Stimulated activated CD4-positive, alpha-beta T cell treated with anti-CD3 and anti-CD28 coated beads, Interleukin-4, amount 100 ng/mL, for 1 hour (primary cell): ENCODE measurements at regions not wholly inside any gene's neighbourhood (a gene's known extent, or its start where the extent isn't known, plus 50 kb on each side); places are given as distances from the start of the nearest gene placed in this dataset.
A peak's percentile ranks its signal among the peaks of the same experiment; 100 is the strongest.
"Not testable (repeated sequence)": the region's sequence is repeated elsewhere in the genome, so short reads cannot be mapped to it uniquely, and the experiment has no call there.

Source experiments
- DNase-seq: peaks from one replicate; pipeline ENCODE4 v3.0.0-alpha.2; 2020

DNA sequence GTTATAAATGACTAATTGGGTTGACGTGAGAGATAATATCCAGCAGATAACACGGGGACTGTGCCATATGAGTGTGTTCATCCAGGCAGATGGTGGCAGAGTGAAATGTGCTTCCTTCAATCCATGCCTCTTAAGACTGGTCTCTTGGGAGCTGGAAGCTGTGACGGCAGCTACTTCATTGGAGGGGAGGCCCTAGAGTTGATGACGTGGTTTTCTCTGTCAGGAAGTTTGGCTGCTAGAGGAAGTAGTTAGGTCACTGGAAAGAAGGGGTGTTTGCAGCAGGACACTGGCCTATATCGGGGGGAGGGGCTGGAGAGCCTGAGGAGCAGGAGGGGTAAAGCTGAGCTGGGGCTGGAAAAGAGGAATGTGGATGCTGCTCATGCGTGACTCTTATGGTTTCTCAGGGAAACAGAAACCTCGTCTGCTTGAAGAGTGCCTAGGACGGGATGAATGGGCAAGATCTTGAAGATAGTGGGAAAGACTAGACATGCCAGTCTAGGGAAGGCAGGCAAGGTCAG lies 3051.6 kb downstream of the RPIA start:
- not testable (repeated sequence) for DNase-seq

DNA sequence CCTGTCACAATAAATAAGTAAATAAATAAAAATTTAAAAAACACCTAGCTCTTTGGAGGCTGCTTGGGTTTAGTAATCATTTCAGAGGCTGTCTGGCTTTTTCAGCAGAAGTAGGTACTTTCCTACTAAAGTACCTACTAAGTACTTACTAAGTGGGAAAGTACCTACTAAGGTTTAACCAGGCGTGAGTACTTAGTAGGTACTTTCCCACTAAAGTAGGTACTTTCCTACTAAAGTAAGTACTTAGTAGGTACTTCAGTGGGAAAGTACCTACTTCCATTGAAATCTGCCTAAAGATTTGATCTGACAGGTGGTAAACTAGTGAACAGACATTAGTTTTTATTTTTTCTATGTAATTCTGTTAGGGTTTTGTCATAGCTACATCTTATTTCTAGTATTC lies 3052.4 kb downstream of the RPIA start:
- not testable (repeated sequence) for DNase-seq

DNA sequence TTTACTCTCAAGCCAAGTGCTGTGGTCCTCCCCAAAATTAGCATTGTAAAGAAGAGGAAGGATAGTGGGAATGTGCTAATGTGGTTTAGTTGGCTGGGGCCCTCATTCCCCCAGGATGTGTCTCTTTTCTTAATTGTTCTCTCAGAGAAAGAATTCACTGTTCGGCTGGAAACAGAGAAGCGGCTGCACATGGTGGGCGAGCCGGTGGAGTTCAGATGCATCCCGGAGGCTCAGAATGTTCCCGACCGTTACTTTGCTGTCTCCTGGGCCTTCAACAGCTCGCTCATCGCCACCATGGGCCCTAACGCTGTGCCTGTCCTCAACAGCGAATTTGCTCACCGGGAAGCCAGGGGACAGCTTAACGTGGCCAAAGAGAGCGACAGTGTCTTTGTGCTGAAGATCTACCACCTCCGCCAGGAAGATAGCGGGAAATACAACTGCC lies 3053.2 kb downstream of the RPIA start:
- not testable (repeated sequence) for DNase-seq

DNA sequence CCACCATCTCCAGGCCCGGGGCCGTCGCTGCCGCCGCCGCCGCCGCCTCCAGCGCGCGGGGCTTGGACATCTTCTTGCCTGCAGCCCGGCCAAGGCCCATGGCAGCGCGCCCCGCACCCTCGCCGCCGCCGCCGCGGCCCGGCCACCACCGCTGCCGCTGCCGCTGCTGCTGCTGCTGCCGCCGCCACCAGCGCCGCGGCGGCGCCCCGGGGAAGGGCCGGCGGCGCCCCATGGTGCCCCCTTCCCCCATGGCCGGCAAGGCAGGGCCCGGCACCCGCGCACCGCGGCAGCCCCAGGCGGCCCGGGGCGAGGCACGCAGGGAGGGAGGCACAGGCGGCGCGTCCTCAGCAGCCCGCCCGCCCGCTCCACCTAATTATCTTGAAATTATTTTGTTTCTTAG lies 3057.4 kb downstream of the RPIA start:
- no peak for DNase-seq

DNA sequence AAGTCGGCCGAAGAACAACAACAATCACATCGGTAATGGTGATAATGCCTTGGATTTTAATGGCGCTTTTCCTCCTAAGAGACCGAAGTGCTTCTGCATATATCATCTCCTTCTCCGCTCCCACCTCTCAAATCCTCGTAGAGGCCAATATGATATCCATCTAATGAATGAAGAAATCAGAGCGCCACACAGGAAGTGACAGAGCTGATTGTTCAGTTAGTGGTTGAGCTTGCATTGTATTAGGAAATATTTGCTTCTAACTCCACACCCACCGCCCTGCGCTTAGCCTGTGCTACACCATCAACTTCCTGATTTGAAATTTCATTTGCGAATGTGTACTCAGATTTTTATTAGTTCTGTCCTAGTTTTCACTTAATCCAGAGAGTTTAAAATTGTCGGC lies 3058.2 kb downstream of the RPIA start:
- DNase-seq: not testable (repeated sequence)

DNA sequence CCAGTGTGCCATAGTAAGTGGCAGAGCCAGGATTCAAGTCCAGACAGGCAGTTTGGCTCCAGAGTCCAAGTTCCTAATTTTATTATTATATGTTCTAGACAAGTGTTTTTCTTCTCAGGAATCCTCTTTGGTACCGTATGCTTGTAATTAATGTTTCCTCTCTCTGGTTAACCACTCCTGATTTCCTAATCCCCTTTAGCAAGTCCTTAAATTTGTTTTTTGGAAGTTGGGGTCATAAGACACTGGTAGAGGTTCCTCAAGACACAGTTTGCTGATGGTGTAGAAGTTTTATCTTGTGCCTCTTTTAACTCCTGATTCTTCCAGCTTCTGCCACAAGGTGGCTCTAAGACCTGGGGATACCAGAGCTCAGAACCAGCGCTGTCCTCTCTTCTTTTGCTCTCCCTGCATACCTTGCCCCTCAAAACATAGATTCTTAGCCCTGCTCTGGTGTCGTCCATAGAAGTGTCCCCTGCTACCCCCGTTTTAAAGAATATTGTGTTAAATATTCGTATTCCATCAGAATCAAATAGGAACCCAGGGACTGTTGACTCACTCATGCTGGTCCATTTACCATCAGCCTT lies 3068.0 kb downstream of the RPIA start:
- not testable (repeated sequence) for DNase-seq

DNA sequence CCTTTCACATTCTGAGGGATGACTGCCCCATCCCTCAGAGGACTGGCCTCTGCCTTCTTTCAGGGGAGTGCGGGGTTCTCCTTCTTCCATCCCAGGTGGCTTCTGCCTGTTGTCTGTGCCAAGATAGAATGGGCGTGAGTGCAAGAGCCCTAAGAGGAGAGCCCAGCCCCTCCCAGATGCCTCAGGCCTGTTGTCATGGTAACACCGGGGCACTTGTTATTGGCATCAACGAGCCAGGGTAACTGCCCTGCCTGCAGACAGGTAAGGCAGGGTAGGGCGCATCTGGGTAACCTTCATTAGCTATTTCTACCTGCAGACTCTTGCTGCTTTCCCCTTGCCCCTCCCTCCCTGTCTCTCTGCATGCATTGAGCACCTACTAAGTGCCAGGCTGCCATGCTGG lies 3069.2 kb downstream of the RPIA start:
- DNase-seq: not testable (repeated sequence)

DNA sequence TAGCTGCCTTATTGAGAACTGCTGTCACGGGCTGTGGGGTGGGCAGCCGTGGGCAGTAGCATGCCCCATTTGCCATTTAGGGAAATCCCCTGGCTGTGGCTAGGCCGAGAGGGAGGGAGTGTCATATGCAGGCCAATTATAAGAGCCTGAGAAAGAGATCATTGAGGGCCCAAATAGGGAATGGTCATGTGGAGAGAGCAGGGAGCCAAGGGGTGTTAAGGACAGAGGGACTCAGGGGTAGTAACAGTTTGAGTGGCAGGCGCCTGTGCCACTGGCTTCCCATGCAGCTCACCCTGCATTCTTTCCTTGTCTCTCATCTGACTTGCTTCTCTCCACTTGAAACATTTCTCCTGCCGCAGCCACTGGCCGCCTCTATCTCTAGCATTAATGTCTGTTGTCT lies 3070.8 kb downstream of the RPIA start:
- not testable (repeated sequence) for DNase-seq

DNA sequence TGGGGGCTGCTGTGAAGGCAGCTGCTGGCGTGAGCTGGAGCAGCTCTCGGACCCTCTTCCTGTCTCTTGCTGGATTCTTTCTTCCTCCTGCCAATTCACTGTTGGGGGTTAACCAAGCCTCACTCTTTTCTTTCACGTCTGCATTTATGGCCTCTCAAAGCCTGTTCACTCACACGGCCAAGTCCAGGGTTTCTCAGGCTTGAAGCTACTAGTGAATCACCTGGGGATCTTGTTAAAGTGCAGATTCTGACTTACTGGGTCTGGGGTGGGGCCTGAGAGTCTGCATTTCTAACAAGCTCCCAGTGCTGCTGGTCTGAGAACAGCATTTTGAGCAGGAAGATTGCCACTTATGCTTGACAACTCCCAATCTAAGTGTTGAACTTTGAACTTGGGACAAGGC lies 3072.2 kb downstream of the RPIA start:
- not testable (repeated sequence) for DNase-seq

DNA sequence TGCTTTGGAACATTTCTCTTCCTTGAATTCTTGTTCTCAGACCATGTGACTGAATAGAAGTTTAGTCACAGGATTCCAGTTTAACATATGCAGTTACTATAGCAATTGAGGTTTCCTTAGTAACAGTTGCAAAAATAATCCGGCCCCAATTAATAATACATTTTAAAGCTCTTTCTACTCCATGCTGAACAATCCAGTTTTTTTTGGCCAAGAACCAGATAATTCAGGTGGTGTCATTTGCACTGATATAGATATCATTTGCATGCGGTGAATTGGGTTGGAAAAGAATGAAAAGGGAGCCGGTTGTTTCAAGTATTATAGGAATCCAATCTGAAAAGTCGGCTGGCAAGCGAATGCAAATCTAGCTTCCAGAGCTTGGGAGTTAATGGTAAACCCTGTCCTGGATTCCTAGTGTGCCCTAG lies 3073.1 kb downstream of the RPIA start:
- DNase-seq: not testable (repeated sequence)

DNA sequence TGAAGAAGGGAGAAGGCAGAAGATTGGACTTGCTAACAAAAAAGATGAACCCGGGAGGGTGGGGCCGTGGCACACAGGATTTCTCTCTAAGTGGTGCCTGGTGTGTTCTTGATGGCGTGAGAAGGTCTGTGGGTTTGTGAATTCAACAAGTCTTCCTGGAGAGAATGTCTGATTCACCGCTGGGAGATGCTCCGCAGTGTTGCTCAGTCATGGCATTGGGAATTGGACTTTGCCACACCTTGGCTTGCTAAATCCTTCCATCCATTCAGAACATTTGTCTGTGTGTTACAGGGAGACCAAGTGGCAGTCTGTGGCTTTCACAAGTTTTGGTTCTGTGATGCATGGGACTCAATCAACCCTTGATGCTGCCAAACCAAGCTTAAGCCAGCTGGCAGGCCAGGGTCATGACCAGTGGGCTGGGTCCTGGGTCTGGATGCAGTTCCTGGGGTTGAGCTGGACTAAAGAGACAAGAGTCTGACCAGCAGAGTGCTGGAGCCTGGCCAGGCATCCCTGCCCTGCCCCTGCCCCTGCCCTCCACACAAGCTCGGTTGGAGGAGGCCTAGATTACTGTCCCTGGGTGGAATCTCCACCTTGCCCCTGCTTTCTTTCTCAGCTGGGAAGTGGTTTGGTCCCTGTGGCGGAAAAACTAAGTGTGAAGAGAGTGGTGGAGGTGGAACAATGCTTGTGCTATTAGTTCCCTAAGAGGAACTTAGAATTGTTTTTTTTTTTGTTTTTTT lies 3073.7 kb downstream of the RPIA start:
- DNase-seq: not testable (repeated sequence)

DNA sequence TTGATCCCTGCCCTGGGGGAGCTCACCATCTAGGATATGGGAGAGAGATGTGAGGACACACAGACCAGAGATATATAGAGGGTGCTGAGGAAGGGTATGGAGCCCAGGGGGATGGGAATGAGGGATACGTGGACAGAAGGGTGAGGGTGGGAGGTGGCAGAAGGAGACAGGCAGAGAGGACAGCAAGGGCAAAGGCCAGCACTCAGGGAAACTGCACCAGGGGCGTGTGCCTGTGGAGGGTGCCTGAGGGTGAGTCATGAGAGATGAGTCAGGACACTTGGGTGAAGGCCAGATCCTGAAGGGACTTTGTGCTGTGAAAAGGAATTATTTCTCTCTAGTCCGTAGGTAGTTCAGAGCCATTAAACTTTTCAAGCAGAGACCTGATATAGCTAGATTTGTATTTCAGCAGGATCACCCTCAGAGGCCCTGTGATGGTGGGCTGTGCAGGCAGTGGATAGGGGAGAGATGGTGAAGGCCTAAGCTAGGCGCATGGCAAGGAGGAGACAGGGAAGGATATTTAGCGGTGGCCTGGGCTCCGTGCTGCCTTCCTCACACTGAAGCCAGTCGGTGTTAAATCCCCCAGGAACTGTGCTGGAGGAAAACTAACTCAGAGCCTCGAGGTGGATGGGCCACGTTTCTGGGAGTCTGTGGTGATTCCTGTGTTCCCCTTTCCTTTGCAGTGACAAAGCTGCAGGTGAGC lies 3075.0 kb downstream of the RPIA start:
- DNase-seq: not testable (repeated sequence)

DNA sequence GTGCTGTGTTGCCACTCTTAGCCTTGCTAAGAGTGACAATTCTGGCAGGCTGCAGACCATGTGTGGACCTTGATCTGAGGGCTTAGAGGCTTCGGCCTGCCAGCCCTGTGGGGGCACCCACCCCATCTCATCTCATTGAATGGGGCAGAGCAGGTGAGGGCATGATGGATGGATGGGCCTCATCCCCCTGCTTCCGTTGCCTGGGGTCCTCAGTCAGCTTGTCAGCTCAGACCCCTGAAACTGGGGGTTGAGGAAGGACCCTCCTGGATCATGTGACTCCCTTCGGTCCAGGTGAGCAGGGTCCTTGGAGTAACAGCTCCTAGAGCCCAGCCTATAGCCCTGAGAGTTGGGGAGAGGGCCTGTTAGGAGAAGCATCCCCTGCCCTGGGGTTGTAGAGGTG lies 3076.8 kb downstream of the RPIA start:
- DNase-seq: not testable (repeated sequence)

DNA sequence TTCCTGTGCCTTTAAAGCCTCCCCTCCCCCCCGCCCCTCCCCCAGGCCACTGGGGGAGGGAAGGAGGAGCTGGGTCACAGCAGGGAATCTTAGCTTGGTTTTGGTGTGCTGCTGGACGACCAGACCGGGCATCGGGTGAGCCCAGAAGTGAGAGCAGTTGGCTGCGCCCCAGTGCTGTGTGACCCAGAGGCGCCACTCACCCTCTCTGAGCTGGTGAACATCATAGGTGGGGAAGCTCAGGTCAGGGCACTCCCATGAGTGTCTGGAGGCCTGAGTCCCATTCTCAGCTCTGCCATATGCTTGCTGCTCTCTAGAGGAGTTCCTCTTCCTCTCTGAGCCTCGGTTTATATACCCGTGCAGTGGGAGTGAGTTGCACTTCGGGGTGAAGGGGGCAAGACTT lies 3077.5 kb downstream of the RPIA start:
- DNase-seq: not testable (repeated sequence)

DNA sequence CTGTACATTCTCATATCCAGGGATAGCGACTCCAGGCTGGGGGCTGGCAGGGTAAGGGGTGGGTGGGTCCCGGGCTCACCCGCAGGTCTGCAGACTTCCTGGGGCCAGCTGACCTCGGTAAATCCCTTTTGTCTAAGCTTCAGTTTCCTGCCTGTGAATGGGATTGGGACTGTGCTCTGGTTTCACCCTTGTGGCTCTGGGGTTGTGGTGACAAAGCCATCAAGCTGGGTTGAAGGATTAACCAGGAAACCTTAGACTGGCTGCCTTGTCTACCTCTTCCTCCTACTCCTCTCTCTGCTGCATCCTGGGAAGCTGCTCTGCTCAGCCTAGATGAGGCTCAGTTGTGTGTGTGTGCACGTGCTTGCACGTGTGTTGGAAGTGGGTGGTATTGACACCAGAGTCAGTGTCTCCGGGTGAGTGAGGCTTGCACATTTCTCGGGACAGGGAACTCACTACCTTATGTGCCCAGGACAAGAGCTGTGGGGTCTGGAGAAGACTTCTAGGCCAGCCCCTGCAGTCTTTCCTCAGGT lies 3078.6 kb downstream of the RPIA start:
- not testable (repeated sequence) for DNase-seq

DNA sequence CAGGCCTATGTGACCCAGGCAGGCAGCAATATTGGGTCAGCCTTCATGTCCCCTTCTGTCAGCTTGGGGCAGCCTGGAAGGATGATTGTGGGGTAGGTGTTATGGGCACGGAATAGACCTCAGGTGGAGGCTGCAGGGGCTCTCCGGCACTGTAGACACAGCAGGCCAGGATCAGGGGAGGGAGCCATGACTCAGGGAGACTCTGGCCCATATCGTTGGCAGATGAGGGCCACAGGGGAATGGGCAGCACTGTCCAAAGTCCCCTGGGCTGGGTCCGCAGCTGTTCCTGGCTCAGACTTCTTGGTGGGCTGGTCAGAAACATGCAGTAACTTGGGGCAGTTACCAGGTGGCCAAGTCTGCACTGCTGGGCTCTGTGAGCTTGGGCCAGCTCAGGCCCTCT lies 3080.1 kb downstream of the RPIA start:
- not testable (repeated sequence) for DNase-seq

DNA sequence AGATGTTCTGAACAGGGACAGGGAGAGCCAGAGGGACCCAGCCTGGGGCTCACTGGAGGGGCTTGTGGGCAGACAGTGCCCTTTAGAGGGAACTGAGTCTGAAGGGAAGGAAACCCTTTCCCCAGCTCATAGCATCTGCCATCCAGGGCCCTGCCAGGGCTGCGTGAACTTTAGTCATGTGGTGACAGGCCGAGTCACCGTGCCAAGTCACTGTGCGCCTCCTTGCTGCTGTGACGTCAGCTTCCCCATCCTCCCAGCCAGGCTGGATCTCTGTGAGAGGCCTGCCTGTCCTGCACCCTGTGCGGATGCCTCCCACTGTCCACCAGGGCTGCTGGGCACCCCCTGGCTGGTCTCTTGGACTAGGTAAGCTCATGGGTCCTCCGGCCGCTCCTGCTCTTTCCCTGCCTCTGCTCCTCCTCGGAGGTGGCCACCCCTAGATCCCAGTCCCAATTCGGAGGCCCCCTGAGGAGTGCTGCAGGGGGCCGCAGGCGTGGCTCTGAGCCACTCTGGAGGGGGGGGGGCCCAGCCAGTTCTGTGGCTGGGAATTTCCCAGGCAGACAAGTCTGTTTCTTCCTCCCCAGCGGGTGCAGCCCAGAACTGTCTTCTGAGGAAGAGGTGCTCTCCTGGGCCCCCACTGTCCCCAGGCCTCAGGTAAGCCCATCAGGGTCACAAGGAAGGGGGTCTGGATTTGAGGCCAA lies 3080.9 kb downstream of the RPIA start:
- DNase-seq: not testable (repeated sequence)

DNA sequence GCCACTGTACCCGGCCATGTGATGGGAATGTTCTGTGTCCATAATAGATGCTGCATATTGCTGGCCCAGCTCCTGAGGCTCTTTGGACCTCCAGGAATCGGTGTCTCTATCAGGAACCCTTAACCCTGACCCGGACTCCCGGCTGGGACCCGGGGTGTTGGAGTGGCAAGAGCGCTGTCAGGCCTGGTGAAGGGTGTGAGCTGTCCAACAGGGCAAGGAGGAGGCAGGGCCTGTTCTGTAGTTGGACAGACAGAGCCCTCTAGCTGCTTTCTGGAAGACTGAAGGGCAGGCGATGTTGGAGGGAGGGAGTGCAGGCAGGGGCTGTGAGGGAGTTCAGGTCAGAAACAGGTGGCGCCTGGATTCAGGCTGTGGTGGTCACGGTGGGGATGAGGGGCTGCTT lies 3082.3 kb downstream of the RPIA start:
- DNase-seq: not testable (repeated sequence)

DNA sequence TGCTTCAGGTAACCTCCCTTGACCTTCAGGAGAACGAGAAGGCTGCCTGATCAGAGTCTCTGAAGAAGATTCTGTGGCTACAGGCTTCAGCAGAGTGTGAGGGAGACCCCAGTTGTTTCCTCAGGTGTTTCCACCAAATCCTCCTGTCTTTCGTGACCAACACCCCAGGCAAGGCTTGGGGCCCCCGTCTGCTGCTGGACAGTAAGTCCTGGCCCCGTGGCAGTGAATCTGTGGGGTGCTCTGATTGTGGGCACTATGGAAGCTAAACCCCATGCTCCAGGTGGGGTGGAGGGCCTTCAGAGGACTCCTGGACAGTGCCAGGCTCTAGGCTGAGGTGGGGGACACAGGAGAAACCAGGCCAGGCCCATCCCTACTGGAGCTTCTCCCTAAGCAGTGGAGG lies 3083.7 kb downstream of the RPIA start:
- not testable (repeated sequence) for DNase-seq

DNA sequence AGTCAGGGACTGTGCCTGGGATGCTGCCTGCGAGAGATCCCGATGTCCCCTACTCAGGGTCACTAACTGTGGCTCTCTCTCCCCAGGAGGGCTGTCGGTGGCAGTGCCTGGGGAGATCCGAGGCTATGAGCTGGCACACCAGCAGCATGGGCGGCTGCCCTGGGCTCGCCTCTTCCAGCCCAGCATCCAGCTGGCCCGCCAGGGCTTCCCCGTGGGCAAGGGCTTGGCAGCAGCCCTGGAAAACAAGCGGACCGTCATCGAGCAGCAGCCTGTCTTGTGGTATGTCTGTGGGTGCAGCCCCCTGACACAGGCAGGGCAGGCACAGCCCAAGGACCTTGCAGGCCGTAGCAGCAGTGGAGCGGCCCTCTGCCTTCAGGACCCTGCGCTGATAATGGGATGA lies 3088.9 kb downstream of the RPIA start:
- not testable (repeated sequence) for DNase-seq

DNA sequence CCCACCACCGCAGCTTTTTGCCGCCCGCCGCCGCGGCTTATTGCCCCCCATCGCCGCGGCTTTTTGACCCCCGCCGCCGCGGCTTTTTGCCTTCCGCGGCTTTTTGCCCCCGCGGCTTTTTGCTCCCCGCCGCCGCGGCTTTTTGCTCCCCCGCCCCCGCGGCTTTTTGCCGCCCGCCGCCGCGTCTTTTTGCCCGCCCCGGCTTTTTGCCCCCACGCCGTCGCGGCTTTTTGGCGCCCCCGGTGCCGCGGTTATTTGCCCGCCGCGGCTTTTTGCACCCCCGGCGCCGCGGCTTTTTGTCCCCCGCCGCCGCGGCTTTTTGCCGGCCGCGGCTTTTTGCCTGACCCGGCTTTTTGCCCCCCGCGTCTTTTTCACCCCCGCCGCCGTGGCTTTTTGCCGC lies 3061.8 kb upstream of the TEKT4 start:
- peak; percentile 1 for DNase-seq
